ENCODE measurements at regions not wholly inside any gene's neighbourhood (a gene's known extent, or its start where the extent isn't known, plus 50 kb on each side); places are given as distances from the start of the nearest gene placed in this dataset.

GRCh38 chr2:183243758-183244157 is 119.5 kb downstream of the NUP35 start:
- TF ChIP-seq SRF (IDR thresholded peaks at IDR 0.05; ENCODE audit: low read depth) (no peak), EZH2 (IDR thresholded peaks at IDR 0.05) (no peak)
